Activated CD4-positive, alpha-beta T cell treated with anti-CD3 and anti-CD28 coated beads, Interleukin-2, amount 50 U/mL, for 24 hours (primary cell): ENCODE measurements at regions not wholly inside any gene's neighbourhood (a gene's known extent, or its start where the extent isn't known, plus 50 kb on each side); places are given as distances from the start of the nearest gene placed in this dataset.

Experiments used
- DNase-seq, 2 donors: peaks; one replicate each; pipeline ENCODE4 v3.0.0-alpha.2; 2020; ENCODE audit warnings: low read depth in 1 of 2, low spot score in 1 of 2

DNA sequence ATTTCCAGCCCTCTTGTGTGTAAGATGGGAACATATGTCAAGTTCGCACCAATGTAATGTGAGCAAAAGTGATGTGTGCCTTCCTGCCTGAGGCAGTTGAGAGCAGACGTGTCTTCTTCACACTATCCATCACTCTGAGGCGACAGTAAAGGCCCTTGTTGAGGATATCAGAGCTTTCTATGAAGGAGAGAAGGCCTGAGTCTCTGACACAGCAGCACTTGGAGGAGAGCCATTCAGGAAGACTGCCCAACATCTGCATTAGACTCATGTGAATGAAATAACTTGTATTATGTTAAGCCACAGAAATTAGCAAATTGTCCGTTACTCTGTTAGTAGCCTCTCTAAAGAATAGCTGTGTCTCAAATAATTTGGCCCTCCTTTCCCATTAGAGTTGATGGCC, 108.8 kb upstream of the CCDC54 start:
- DNase-seq = no peak

DNA sequence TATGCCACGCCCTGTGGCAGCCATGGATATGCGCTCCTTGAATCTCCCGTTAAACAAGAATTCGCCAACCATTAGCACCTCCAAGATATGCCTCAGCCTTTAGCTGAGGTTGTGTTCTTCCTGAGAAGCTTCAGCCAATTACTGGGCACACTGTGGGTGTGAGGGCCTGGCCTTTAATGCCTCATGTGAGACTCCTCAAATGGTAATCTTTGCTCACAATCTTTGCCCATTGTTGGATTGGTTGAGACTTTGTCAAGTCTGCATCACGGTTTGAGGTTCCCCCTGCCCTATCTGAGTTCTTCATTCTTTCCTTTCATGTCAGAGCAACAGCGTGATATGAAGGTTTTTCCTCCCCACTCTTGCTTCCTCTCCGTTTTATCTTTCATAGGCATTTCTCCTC, 108.1 kb upstream of the CCDC54 start:
- DNase-seq = no peak

DNA sequence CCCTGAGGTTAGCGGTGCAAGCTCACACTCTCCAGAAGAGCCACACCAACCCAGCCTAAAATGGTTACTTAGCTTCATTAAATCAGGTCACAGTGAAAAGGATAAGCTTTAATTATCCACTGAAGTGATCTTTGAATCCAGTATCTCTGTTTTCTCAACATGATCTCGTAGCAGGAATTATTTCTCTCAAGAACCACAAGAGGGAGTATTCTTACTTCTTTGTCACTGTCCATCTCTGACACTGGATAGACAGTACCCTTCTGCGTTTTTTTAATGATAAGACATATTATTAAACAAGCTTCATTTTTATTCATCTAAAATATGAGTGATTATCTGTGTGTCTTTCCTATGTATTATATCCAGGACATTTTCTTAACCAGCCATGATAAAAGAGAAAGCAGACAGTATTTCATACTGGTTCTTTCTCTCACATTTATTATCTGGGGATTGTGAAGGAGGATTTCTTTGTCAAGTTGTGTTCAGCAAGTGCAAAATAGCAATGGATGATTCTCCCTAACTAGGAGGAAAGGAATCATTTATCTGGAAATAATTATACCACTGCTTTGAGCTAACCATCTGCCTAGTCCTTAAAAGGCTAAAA, 105.4 kb upstream of the CCDC54 start:
- no peak for DNase-seq

- DNase-seq = no peak
Observed at GRCh38 chr3:107272471-107272870, 104.8 kb upstream of the CCDC54 start.

DNA sequence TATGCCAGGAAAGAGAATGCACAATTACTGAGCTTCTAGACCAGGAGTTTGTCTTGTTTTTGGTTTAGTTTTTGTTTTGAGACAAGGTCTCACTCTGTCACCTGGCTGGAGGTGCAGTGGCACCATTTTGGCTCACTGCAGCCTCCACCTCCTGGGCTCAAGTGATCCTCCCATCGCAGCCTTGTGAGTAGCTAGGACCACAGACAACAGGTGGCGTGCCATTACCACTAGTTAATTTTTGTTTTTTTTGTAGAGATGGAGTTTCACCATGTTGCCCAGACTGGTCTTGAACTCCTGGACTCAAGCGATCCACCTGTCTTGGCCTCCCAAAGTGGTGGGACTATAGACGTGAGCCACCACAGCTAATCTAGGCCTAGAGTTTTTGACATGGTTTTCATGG, 104.4 kb upstream of the CCDC54 start:
- no peak for DNase-seq

- no peak for DNase-seq
Observed at GRCh38 chr3:107273771-107274170, 103.5 kb upstream of the CCDC54 start.

GRCh38 chr3:107275511-107275910, 101.7 kb upstream of the CCDC54 start:
- DNase-seq = no peak

GRCh38 chr3:107283948-107284347, 93.3 kb upstream of the CCDC54 start:
- no peak for DNase-seq

DNA sequence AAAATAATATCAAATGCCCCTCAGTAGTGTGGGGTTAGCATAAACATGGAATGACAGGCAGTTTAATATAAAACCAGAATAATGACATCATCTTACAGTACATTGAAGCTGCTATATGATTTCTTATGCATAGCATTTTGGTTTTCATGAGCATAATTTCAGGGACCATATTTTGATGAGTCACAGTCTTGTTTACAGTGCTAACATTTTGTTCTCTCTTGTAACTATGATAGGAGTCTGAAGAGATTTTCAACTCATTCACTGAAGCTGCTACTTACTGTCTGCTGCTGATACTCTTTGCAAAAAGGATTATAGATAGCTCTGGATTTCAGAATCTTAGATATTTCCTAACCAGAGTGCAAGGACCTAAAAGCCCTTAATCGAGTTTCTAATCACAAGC, 92.6 kb upstream of the CCDC54 start:
- no peak for DNase-seq

- DNase-seq = no peak
Observed at GRCh38 chr3:107285197-107285596, 92.0 kb upstream of the CCDC54 start.

GRCh38 chr3:107289354-107289753, 87.9 kb upstream of the CCDC54 start:
- DNase-seq = no peak

DNA sequence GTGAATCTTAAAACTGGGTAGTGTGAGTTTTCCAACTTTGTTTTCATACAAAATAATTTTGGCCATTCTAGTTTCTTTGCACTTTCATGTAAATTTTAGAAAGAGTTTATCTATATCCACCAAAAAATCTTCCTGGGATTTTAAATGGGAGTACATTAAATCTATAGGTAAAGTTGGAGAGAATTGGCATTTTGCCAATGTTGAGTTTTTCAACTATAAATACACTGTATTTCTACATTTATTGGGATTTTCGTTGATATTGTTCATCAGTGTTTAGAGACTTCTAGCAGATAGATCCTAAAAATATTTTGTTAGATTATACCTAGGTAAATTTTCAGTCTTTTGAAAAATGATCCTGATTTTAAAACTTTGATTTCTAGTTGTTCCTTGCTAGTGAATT, 83.1 kb upstream of the CCDC54 start:
- no peak for DNase-seq

GRCh38 chr3:107297597-107297996, 79.6 kb upstream of the CCDC54 start:
- no peak for DNase-seq

GRCh38 chr3:107307205-107307604, 70.0 kb upstream of the CCDC54 start:
- DNase-seq = no peak

DNA sequence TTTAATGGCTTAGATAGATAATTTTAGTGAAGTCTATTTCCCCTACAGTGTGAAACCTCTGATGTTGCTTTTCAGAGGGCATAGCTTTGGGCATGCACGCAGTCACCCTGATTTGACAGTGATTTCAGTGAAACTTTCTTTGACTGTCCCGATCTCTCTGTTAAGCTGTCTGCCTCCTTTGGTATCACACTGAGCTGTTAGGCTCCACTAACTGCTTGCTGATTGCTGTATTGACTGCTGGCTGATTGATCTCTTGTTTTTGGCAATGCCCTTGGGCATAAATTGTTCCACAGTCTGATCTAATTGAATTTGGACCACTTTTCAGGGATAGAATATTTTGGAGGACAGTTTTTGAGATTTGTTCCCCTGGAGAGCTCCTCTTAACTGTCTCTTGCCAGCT, 68.5 kb upstream of the CCDC54 start:
- no peak for DNase-seq

DNA sequence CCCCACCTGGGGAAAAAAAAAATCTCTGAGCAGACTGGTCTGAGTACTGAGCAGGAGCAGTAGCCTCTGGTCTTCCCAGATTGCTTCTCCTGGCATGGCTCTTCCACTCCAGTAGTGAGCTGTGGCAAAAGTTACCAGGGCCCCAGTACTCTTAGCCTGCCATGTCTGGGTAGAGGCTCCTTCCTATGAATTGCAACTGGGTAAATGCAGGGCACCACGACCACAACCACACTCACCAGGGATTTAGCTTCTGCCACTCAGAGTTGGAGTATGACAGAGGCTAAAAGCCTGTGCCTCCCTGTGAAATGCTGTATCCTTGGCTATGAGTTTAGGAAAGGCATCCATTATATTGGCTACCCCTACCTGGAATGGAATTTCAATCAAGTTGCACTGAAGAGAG, 67.9 kb upstream of the CCDC54 start:
- no peak for DNase-seq

DNA sequence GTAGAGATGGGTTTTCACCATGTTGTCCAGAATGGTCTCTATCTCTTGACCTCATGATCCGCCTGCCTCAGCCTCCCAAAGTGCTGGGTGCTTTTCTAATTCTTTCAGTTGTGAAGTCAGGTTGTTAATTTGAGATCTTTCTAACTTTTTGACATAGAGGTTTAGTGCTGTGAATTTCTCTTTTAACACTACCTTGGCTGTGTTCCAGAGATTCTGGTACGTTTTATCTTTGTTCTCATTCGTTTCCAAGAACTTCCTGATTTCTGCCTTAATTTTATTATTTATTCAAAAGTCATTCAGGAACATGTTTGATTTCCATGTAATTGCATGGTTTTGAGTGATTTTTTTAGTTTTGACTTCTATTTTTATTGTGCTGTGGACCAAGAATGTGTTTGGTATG, 63.5 kb upstream of the CCDC54 start:
- no peak for DNase-seq

- no peak for DNase-seq
Observed at GRCh38 chr3:107315141-107315540, 62.1 kb upstream of the CCDC54 start.

DNA sequence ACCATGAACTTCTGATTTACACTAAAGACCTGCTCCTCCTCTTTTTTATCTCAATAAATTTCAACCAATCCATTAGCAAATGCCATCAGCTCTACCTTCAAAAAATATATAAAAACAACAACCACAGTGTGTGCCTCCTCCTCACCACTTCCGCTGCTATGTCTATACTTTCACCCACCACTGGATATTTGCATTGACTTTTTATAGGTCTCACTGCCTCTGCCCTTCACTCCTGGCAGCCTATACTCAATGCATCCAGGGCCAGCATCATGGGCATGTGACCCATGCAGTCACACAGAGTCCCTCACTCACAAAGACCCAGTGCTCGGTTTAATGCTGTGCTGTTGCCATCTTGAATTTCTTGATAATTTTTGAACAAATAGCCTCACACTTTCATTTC, 53.5 kb upstream of the CCDC54 start:
- DNase-seq = no peak

DNA sequence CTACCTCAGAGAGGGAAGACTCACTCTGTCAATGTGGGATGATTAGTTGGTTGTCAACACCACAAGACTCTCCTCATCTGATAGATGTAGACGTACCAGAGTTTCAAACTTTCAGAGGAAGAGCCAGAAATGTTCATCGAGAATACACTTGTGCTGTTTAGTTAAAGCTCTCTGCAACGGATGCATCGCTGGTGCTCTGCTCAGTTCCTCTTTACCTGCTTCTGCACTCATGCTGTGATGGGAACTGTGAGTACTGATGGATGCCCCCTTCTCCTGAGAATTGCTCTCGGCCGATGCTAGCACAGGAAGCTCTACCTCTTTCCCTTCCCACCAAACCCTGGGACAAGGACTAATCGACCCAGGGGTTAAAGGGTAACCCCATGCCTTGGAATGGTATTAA, 51.8 kb upstream of the CCDC54 start:
- DNase-seq = no peak
